ENCODE measurements at regions not wholly inside any gene's neighbourhood (a gene's known extent, or its start where the extent isn't known, plus 50 kb on each side); places are given as distances from the start of the nearest gene placed in this dataset.

GRCh38 chr5:7269591-7270274 is 126.2 kb upstream of the ADCY2 start:
- no peak for TF ChIP-seq TAF1 (IDR thresholded peaks at IDR 0.05; ENCODE audit: borderline replicate concordance, low read depth, low read length)
- no peak for TF ChIP-seq POLR2AphosphoS5 (IDR thresholded peaks at IDR 0.05; ENCODE audit: low read depth, low read length)

Measured in GM12892 (cell line).